ENCODE measurements at regions not wholly inside any gene's neighbourhood (a gene's known extent, or its start where the extent isn't known, plus 50 kb on each side); places are given as distances from the start of the nearest gene placed in this dataset.
"Not testable (repeated sequence)": the region's sequence is repeated elsewhere in the genome, so short reads cannot be mapped to it uniquely, and the experiment has no call there.

- no peak for DNase-seq (ENCODE audit: low read depth in 2 of 2)
Observed at GRCh38 chr6:103617642-103618041, 1242.1 kb downstream of the HACE1 start.

- DNase-seq (ENCODE audit: low read depth in 2 of 2) = no peak
Observed at GRCh38 chr6:103587722-103588121, 1272.0 kb downstream of the HACE1 start.

GRCh38 chr6:103578115-103578514, 1281.6 kb downstream of the HACE1 start:
- no peak for DNase-seq (ENCODE audit: low read depth in 2 of 2)

GRCh38 chr6:103570431-103570830, 1289.3 kb downstream of the HACE1 start:
- DNase-seq (ENCODE audit: low read depth in 2 of 2) = no peak

GRCh38 chr6:103554911-103555310, 1304.8 kb downstream of the HACE1 start:
- no peak for DNase-seq (ENCODE audit: low read depth in 2 of 2)

GRCh38 chr6:103538381-103538780, 1321.3 kb downstream of the HACE1 start:
- no peak for DNase-seq (ENCODE audit: low read depth in 2 of 2)

GRCh38 chr6:103534814-103535213, 1324.9 kb downstream of the HACE1 start:
- no peak for DNase-seq (ENCODE audit: low read depth in 2 of 2)

- no peak for DNase-seq (ENCODE audit: low read depth in 2 of 2)
Observed at GRCh38 chr6:103534095-103534494, 1325.6 kb downstream of the HACE1 start.

- no peak for DNase-seq (ENCODE audit: low read depth in 2 of 2)
Observed at GRCh38 chr6:103522045-103522444, 1337.7 kb downstream of the HACE1 start.

GRCh38 chr6:103516336-103516735, 1343.4 kb downstream of the HACE1 start:
- DNase-seq (ENCODE audit: low read depth in 2 of 2) = no peak

GRCh38 chr6:103507052-103507451, 1352.7 kb downstream of the HACE1 start:
- DNase-seq (ENCODE audit: low read depth in 2 of 2) = no peak

- DNase-seq (ENCODE audit: low read depth in 2 of 2) = no peak
Observed at GRCh38 chr6:103505155-103505518, 1354.6 kb downstream of the HACE1 start.

- DNase-seq (ENCODE audit: low read depth in 2 of 2) = no peak
Observed at GRCh38 chr6:103504501-103505154, 1355.1 kb downstream of the HACE1 start.

- not testable (repeated sequence) for DNase-seq (ENCODE audit: low read depth in 2 of 2)
Observed at GRCh38 chr6:103496588-103496987, 1363.1 kb downstream of the HACE1 start.

- DNase-seq (ENCODE audit: low read depth in 2 of 2) = no peak
Observed at GRCh38 chr6:103456652-103457051, 1403.1 kb downstream of the HACE1 start.

- no peak for DNase-seq (ENCODE audit: low read depth in 2 of 2)
Observed at GRCh38 chr6:103455275-103455674, 1404.4 kb downstream of the HACE1 start.

- no peak for DNase-seq (ENCODE audit: low read depth in 2 of 2)
Observed at GRCh38 chr6:103409475-103409874, 1450.2 kb downstream of the HACE1 start.

GRCh38 chr6:103405321-103405720, 1454.4 kb downstream of the HACE1 start:
- no peak for DNase-seq (ENCODE audit: low read depth in 2 of 2)

GRCh38 chr6:103404799-103405198, 1454.9 kb downstream of the HACE1 start:
- DNase-seq (ENCODE audit: low read depth in 2 of 2) = no peak

- no peak for DNase-seq (ENCODE audit: low read depth in 2 of 2)
Observed at GRCh38 chr6:103396768-103397167, 1463.0 kb downstream of the HACE1 start.

GRCh38 chr6:103379272-103379671, 1480.4 kb downstream of the HACE1 start:
- no peak for DNase-seq (ENCODE audit: low read depth in 2 of 2)

- DNase-seq (ENCODE audit: low read depth in 2 of 2) = no peak
Observed at GRCh38 chr6:103367212-103367611, 1492.5 kb downstream of the HACE1 start.

GRCh38 chr6:103356531-103356930, 1503.2 kb downstream of the HACE1 start:
- DNase-seq (ENCODE audit: low read depth in 2 of 2) = no peak

GRCh38 chr6:103344554-103345163, 1515.1 kb downstream of the HACE1 start:
- no peak for DNase-seq (ENCODE audit: low read depth in 2 of 2)

Data from stimulated activated CD8-positive, alpha-beta memory T cell treated with anti-CD3 and anti-CD28 coated beads, Interleukin-2, amount 100 ng/mL, for 1 hour (primary cell).